ENCODE measurements at regions not wholly inside any gene's neighbourhood (a gene's known extent, or its start where the extent isn't known, plus 50 kb on each side); places are given as distances from the start of the nearest gene placed in this dataset.
A peak's percentile ranks its signal among the peaks of the same experiment; 100 is the strongest.

DNA sequence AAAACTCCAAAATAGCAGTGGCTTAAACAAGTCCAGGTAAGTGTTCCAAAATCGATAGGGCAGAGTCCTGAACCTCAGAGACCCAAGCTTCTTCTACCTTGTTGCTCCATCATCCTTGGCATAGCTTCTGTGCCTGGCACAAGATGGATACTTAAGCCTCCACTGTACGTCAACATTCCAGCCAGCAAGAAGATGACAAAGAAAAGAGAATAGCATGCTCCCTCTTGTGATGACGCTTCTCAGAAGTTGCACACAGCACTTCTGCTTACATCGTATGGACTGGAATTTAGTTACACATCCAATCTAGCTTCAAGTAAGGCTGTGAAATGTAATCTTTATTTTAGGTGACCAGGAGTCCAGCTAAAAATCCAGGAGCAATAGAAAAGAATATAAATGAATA lies 227.4 kb downstream of the ESM1 start:
- DNase-seq = no peak
- intact Hi-C loops (cut with DNase I) = no loop called here

GRCh38 chr5:54757541-54757940 lies 227.9 kb downstream of the ESM1 start:
- peak in 10 of 42 donors; percentile 16 to 63 (median 40) for DNase-seq
- intact Hi-C loops (cut with DNase I) = no loop called here

- peak in 3 of 42 donors; percentile 16 to 55 (median 47) for DNase-seq
- intact Hi-C loops (cut with DNase I) = no loop called here
Measured at GRCh38 chr5:54756796-54757402, 228.5 kb downstream of the ESM1 start.

DNA sequence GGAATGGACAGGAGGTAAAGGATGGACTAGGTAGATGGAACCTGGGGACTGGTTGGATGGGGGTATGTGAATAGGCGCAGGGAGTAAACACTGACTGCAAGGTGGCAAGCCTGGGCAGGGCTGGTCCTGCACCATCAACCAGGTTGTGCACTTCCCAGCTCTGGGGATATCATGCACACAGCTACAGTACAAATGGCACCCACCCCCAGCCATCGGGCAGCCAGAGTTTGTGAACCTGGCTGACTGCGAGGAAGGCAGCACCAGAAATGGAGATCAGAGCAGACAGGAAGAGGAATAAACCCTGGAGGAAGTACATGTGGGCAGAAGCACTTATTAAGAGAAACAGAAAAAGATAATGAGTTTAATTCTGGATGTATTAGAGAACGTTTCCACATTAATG lies 229.1 kb downstream of the ESM1 start:
- intact Hi-C loops (cut with DNase I) = no loop called here
- DNase-seq = no peak

- intact Hi-C loops (cut with DNase I) = no loop called here
- no peak for DNase-seq
Measured at GRCh38 chr5:54754878-54755277, 230.5 kb downstream of the ESM1 start.

DNA sequence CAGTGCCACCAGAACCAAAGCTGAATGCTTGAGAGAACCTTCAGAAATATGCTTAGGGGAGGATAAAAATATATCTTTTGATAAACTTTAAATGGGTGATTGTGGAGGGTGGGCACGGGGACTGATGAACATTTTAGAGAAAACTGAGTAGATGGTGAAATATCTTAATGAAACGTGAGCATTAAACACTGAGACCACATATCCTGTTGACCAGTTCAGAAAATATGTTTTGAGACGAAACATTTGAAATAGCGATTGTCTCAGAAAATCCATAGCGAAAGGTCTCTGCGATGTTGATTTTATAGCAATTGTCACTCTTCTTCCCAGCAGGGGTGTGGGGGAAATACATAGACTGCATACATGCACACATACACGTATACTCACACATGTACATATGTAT lies 231.0 kb downstream of the ESM1 start:
- DNase-seq = peak in 1 of 42 donors; percentile 1
- intact Hi-C loops (cut with DNase I) = no loop called here

- intact Hi-C loops (cut with DNase I) = no loop called here
Measured at GRCh38 chr5:54753753-54754152, 231.6 kb downstream of the ESM1 start.

GRCh38 chr5:54753034-54753433 lies 232.4 kb downstream of the ESM1 start:
- intact Hi-C loops (cut with DNase I) = no loop called here
- DNase-seq = peak in 1 of 42 donors; percentile 41

More at GRCh38 chr5:54753753-54754152, 231.6 kb downstream of the ESM1 start:
- DNase-seq = no peak

DNA sequence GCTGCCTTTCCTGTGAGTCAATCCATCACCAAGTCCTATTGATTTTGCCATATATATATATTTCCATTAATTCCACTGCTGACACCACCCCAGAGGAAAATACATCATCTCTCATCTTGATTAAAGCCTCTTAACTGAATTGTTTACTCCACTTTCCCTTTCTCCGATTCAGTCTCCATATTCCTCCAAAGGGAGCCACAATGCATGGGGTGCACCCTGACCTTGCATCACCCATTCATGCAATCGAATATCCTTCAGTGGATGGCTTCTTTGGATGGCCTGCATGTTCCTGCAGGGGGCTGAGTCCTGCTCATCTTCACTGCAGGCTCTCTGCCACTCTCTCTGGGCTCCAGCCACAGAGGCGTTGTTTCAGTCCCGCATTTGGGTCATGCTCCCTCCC lies 231.0 kb downstream of the SNX18 start:
- DNase-seq = no peak
- intact Hi-C loops (cut with DNase I) = no loop called here

- no peak for DNase-seq
- intact Hi-C loops (cut with DNase I) = no loop called here
Measured at GRCh38 chr5:54746777-54747398, 229.3 kb downstream of the SNX18 start.

- intact Hi-C loops (cut with DNase I) = no loop called here
Measured at GRCh38 chr5:54746346-54746745, 228.8 kb downstream of the SNX18 start.

DNA sequence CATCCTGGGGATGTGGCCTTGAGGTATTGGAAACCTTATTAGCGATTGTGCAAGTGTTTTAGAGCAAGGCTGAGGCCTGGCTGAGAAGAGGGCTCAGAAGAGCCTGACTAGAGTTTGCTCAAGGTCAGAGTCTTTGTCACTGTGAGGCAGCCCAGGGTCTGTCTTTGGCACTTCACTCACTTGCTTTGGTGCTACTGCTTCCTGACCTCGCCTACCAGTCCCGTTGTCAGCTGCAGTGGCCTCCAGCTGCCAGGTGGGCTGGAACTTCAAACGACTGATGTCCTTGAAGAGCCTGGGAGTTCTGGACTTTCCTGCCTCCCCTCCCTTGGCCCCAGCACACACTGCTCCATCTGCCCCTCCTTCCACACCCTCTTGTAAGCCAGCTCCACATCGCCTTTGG lies 228.0 kb downstream of the SNX18 start:
- DNase-seq = peak in 1 of 42 donors; percentile 16
- intact Hi-C loops (cut with DNase I) = no loop called here

More at GRCh38 chr5:54746346-54746745, 228.8 kb downstream of the SNX18 start:
- peak in 1 of 42 donors; percentile 32 for DNase-seq

DNA sequence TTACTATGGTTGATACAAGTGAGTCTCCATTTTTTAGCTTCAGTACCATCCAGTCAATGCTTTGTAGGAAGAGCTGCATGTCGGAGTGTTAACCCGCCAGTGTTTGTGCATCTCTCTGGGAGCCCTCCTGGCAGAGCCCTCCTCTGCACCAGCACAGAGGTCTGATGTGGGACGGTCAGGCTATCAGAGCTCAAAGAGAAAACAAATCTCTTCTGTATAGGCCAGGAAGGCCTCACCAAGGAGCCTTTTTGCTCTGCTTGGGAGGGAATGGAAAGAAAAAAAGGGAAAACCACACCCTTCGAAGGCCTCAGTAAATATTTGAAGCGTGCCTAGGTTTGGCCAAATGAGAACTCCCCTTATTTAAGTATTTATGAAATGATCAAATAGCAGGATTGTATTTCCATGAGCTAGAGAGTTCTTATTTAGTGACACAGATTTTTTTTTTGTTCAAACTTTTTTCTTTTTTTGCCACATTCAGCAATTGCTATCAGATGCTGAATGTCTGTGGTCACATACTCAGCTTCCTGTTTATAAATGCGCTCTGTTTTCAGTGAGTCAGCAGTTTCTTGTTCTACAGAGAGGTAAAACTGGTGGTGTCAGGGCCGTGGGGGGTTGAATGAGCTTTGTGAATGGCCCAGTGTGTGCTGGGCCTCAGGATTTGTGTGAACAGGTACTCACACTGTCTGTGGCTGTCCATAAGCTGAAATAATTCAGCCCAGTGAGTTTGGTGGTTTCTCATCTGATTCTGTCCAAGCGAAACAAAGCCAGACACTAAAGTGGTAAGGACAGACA lies 226.6 kb downstream of the SNX18 start:
- peak in 3 of 42 donors; percentile 21 to 49 (median 28) for DNase-seq
- intact Hi-C loops (cut with DNase I) = no loop called here

GRCh38 chr5:54743581-54743980 lies 226.0 kb downstream of the SNX18 start:
- intact Hi-C loops (cut with DNase I) = no loop called here
- DNase-seq = peak in 1 of 42 donors; percentile 7

DNA sequence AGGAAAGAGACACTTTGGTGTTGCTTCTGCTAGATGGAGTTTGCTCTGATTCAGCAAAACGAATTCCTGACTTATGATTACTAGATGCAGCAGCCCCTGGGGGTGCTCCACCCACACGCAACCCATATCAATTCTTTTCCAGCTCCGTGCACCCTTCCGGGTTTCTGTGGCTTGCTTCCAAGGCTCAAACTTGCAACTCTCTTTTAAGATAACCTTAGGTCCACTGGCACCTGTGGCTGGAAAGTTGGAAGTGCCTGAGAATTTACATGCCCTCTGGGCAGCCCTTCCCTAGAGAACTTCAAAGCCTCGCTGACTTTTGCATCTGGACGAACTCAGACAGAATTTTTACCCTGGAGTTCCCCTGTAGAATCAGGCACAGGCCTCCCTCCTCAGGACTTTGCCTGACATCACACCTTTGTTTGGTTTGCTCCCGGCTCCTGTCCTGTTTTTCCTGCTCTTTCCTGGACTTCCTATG lies 224.9 kb downstream of the SNX18 start:
- intact Hi-C loops (cut with DNase I) = no loop called here
- no peak for DNase-seq

GRCh38 chr5:54741711-54742110 lies 224.2 kb downstream of the SNX18 start:
- DNase-seq = peak in 1 of 42 donors; percentile 25
- intact Hi-C loops (cut with DNase I) = no loop called here

DNA sequence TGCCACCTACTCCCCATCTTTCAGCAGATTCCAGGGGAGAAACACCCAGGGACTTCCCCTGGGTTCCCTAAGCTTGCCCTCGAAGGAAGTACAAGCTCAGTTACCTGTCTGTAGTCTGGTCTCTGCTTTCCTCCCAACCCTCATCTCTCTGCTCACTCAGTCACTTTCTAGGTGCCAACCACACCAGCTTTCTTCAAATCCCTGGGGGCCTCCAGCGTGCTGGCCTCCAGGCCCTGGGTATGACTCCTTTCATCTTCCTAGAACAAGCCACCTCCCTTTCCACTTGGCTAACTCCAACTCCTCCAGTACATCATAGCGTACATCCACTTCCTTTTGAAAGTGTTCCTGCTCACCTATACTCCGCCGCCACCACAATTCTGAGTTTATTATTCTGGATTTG lies 222.6 kb downstream of the SNX18 start:
- intact Hi-C loops (cut with DNase I) = no loop called here

GRCh38 chr5:54739371-54739770 lies 221.8 kb downstream of the SNX18 start:
- intact Hi-C loops (cut with DNase I) = no loop called here
- no peak for DNase-seq

More for the DNA sequence above, 222.6 kb downstream of the SNX18 start:
- DNase-seq = no peak

- no peak for DNase-seq
- intact Hi-C loops (cut with DNase I) = no loop called here
Measured at GRCh38 chr5:54738973-54739367, 221.4 kb downstream of the SNX18 start.
